Cardiac muscle cell (in vitro differentiated cells and primary cell): ENCODE measurements at regions not wholly inside any gene's neighbourhood (a gene's known extent, or its start where the extent isn't known, plus 50 kb on each side); places are given as distances from the start of the nearest gene placed in this dataset.

ENCODE experiments used
- DNase-seq, 2 donors: peaks; one replicate each; pipeline versions ENCODE4 v3.0.0 to v3.0.0-alpha.2; 2010 to 2017; ENCODE audit warnings: low read depth in 1 of 2, low spot score in 1 of 2
- H3K27ac ChIP-seq: fragments of 200-600 bp; sonication (generic); 2 replicates; pipeline ENCODE4 v1.5.1; 2016
- H3K27me3 ChIP-seq: fragments of 200-600 bp; sonication (generic); 2 replicates; pipeline ENCODE4 v1.6.0; 2016; ENCODE audit warnings: control low read depth
- H3K36me3 ChIP-seq: fragments of 200-600 bp; sonication (generic); 2 replicates; pipeline ENCODE4 v1.5.1; 2016; ENCODE audit warnings: control low read depth
- H3K4me1 ChIP-seq: fragments of 200-600 bp; sonication (generic); 2 replicates; pipeline ENCODE4 v1.8.1; 2017; ENCODE audit warnings: low read depth, mild to moderate bottlenecking, mixed run types
- H3K4me3 ChIP-seq: fragments of 200-600 bp; sonication (generic); 2 replicates; pipeline ENCODE4 v1.5.1; 2016; ENCODE audit warnings: mild to moderate bottlenecking
- H3K9me3 ChIP-seq: fragments of 200-600 bp; sonication (generic); 2 replicates; pipeline ENCODE4 v1.5.1; 2017; ENCODE audit warnings: low read depth, mild to moderate bottlenecking, control low read depth
- TF ChIP-seq, protein P1 (sequence below): IDR thresholded peaks from 2 replicates; pipeline ENCODE4 v1.5.1; 2012; ENCODE audit warnings: low read depth, mild to moderate bottlenecking, low read length

DNA sequence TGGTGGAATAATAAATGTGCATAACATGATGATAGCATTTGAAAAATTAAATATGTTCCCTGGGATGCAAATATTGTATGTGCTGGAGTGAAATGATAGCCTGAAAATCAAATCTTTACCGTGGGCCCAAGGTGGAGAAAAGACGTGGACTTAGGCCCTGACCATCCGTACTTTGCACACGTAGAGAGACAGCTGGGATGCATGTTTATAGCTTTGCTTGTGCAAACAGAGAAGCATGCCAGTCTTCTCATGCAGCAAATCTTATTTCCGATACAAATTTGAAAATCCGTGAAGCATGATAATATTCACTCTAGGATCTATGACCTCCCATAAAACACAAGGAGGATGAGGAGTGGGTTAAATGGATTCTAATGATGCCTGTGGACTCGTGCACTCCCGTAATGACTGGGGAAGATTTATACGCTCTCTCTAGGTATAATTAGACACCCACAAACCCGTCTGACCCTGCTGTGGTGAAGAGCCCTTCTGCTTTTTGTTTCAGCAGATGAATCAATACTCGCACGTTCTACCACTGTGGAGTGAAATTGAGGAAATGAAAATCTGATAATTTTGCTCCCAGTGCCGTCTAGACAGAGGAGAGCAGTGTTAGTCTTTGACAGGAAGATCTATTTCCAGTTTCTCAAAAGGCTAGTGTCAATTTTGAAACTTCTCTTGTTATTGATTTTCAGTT lies 810.3 kb upstream of the SALL3 start:
- TF ChIP-seq, protein P1, sequence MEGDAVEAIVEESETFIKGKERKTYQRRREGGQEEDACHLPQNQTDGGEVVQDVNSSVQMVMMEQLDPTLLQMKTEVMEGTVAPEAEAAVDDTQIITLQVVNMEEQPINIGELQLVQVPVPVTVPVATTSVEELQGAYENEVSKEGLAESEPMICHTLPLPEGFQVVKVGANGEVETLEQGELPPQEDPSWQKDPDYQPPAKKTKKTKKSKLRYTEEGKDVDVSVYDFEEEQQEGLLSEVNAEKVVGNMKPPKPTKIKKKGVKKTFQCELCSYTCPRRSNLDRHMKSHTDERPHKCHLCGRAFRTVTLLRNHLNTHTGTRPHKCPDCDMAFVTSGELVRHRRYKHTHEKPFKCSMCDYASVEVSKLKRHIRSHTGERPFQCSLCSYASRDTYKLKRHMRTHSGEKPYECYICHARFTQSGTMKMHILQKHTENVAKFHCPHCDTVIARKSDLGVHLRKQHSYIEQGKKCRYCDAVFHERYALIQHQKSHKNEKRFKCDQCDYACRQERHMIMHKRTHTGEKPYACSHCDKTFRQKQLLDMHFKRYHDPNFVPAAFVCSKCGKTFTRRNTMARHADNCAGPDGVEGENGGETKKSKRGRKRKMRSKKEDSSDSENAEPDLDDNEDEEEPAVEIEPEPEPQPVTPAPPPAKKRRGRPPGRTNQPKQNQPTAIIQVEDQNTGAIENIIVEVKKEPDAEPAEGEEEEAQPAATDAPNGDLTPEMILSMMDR, result no peak

DNA sequence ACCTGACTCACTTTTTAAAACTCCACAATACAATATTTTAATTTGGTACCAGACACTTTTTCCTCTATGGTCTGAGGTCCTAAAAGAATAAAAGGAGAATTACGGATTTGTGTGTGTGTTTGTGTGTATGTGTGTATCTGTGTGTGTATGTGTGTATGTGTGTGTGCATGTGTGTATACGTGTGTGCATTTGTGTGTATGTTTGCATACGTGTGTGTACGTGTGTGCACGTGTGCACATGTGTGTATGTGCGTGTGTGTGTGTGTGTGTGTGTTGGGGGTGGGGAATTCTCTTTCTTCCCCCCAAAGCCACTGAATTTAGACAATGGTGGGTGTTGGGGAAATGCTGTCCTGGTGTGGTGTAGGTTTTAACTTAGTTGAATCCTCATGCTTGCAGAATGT lies 807.7 kb upstream of the SALL3 start:
- H3K27ac ChIP-seq, result no peak overlapping the region
- H3K4me1 ChIP-seq, result no peaks in the 10 kb centered on the region
- H3K9me3 ChIP-seq, result no peaks in the 10 kb centered on the region
- H3K36me3 ChIP-seq, result no peaks in the 10 kb centered on the region
- TF ChIP-seq, protein P1, result no peak
- DNase-seq, result no peak
- no peak overlapping the region for H3K4me3 ChIP-seq
- no peaks in the 10 kb centered on the region for H3K27me3 ChIP-seq

More for the DNA sequence above, 810.3 kb upstream of the SALL3 start:
- Histone ChIP-seq H3K4me1 (no peaks in the 10 kb centered on the region), H3K4me3 (no peak overlapping the region), H3K27me3 (no peaks in the 10 kb centered on the region), H3K36me3 (no peaks in the 10 kb centered on the region), H3K9me3 (no peaks in the 10 kb centered on the region), H3K27ac (no peak overlapping the region)
- DNase-seq, result no peak

DNA sequence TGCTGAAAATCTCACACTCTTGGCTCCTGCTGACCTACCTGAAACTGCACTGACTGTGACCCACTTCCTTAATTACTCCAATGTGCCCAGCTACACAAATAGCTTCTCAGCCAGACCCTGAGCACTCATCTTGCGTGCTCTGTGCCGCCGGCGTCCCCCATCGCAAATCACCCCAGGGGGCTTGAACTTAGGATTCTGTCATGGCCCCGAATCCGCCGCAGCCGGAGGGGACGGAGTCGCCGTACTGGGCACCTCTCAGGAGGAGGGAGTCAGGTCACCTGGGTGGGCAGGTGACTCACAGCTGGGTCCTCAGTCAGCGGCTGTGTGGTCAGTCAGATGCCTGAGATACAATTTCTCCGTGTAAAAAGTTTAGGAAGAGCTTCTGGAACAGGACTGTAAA lies 804.9 kb upstream of the SALL3 start:
- Histone ChIP-seq H3K4me1 (no peaks in the 10 kb centered on the region), H3K9me3 (no peaks in the 10 kb centered on the region), H3K36me3 (no peaks in the 10 kb centered on the region), H3K4me3 (no peak overlapping the region), H3K27me3 (no peaks in the 10 kb centered on the region), H3K27ac (no peak overlapping the region)
- TF ChIP-seq, protein P1, result no peak
- DNase-seq, result no peak

DNA sequence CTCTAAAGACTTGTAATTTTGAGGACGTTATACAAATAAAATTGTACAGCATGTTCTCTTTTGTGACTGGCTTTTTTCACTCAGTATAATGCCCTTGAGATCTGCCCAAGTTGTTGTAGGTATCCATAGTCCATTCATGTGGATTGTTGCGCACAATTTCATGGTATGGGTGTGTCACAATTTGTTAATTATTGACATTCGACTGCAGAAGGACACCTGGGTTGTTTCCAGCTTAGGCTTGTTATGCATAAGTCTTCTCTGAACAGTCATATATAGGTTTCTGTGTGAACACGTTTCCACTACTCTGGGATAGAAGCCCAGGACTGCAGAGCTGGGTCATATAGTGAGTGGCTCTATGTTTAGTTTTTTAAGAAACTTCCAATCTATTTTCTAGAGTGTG lies 800.8 kb upstream of the SALL3 start:
- Histone ChIP-seq H3K4me3 (no peak overlapping the region), H3K4me1 (no peaks in the 10 kb centered on the region), H3K27me3 (no peaks in the 10 kb centered on the region), H3K9me3 (no peaks in the 10 kb centered on the region), H3K27ac (no peak overlapping the region), H3K36me3 (no peaks in the 10 kb centered on the region)
- TF ChIP-seq, protein P1, result no peak
- DNase-seq, result no peak

DNA sequence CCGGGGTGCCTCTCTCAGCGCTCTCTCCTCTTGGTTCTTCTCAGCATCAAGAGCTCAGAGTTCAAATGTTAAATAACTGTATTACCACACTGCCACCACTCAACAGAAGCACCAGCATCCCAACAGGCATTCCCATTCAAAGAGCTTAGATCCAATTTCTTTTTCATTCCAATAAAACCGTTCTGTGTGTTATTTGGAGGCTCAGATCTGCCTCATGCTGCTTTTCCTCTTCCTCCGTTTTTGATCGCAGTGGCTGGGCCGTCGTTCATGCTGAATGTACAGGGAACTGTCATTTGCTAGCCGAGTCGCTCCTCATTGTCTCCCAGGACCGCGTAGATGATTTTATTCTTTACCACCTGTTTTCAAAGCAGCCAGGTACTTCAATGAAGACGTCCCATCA lies 798.9 kb upstream of the SALL3 start:
- no peaks in the 10 kb centered on the region for H3K36me3 ChIP-seq
- TF ChIP-seq, protein P1, result no peak
- no peak overlapping the region for H3K27ac ChIP-seq
- no peak for DNase-seq
- no peaks in the 10 kb centered on the region for H3K27me3 ChIP-seq
- no peak overlapping the region for H3K4me3 ChIP-seq
- H3K9me3 ChIP-seq, result no peaks in the 10 kb centered on the region
- no peaks in the 10 kb centered on the region for H3K4me1 ChIP-seq
